GM23338 (cell line): ENCODE measurements at regions not wholly inside any gene's neighbourhood (a gene's known extent, or its start where the extent isn't known, plus 50 kb on each side); places are given as distances from the start of the nearest gene placed in this dataset.

Experiments
- ATAC-seq: fragments of 200-7000 bp; cut with Tn5 transposase; 3 replicates; pipeline ENCODE4 v1.9.1; 2020
- DNase-seq: peaks from one replicate; pipeline ENCODE4 v3.0.0-alpha.2; 2015; ENCODE audit warnings: low spot score
- H2AFZ ChIP-seq: fragments of 200-600 bp; sonication (generic); 2 replicates; pipeline ENCODE4 v1.8.0; 2016; ENCODE audit warnings: antibody characterized with exemption, mild to moderate bottlenecking, moderate library complexity
- H3F3A ChIP-seq: fragments of 200-600 bp; sonication (generic); replicated peaks from 2 replicates; pipeline ENCODE4 v1.8.0; 2017; ENCODE audit warnings: antibody characterized with exemption, mixed run types, low read depth
- H3K27ac ChIP-seq: fragments of 200-600 bp; sonication (generic); 2 replicates; pipeline ENCODE4 v1.6.1; 2016; ENCODE audit warnings: low read depth
- H3K27me3 ChIP-seq: fragments of 200-600 bp; sonication (generic); 2 replicates; pipeline ENCODE4 v1.8.0; 2016; ENCODE audit warnings: mild to moderate bottlenecking, mixed run types, moderate library complexity; ENCODE audit not compliant: insufficient read depth
- H3K36me3 ChIP-seq: fragments of 200-600 bp; sonication (generic); 2 replicates; pipeline ENCODE4 v1.8.0; 2016; ENCODE audit warnings: mild to moderate bottlenecking; ENCODE audit not compliant: insufficient read depth
- H3K4me1 ChIP-seq: fragments of 200-600 bp; sonication (generic); 2 replicates; pipeline ENCODE4 v1.8.0; 2016; ENCODE audit warnings: mild to moderate bottlenecking, moderate library complexity; ENCODE audit not compliant: insufficient read depth
- H3K4me2 ChIP-seq: fragments of 200-600 bp; sonication (generic); 2 replicates; pipeline ENCODE4 v1.7.1; 2017; ENCODE audit warnings: mixed run types
- H3K4me3 ChIP-seq: fragments of 200-600 bp; sonication (generic); 2 replicates; pipeline ENCODE4 v1.6.1; 2016; ENCODE audit warnings: mixed run types
- H3K79me2 ChIP-seq: fragments of 200-600 bp; sonication (generic); replicated peaks from 2 replicates; pipeline ENCODE4 v1.8.0; 2017; ENCODE audit warnings: mild to moderate bottlenecking; ENCODE audit not compliant: insufficient read depth
- H3K9me2 ChIP-seq: fragments of 200-600 bp; sonication (generic); 2 replicates; pipeline ENCODE4 v1.8.0; 2017; ENCODE audit not compliant: insufficient read depth
- H4K20me1 ChIP-seq: fragments of 200-600 bp; sonication (generic); replicated peaks from 2 replicates; pipeline ENCODE4 v1.8.0; 2017; ENCODE audit warnings: mild to moderate bottlenecking; ENCODE audit not compliant: insufficient read depth
- H3K27ac Mint-ChIP-seq: 2 replicates; pipeline ENCODE4 v1.8.0; 2020; ENCODE audit warnings: inconsistent platforms, mild to moderate bottlenecking, moderate library complexity, mixed read lengths
- H3K27me3 Mint-ChIP-seq: 3 replicates; pipeline ENCODE4 v1.8.0; 2022; ENCODE audit warnings: low read depth, mild to moderate bottlenecking, moderate library complexity, mixed read lengths, inconsistent platforms; ENCODE audit not compliant: insufficient read depth, poor library complexity
- H3K36me3 Mint-ChIP-seq: 3 replicates; pipeline ENCODE4 v1.8.0; 2021; ENCODE audit warnings: low read depth, mild to moderate bottlenecking, inconsistent platforms, moderate library complexity, mixed read lengths
- H3K4me1 Mint-ChIP-seq: 3 replicates; pipeline ENCODE4 v1.8.0; 2020; ENCODE audit warnings: mild to moderate bottlenecking, inconsistent platforms, mixed read lengths
- H3K4me3 Mint-ChIP-seq: 3 replicates; pipeline ENCODE4 v1.8.0; 2021; ENCODE audit warnings: moderate library complexity, mild to moderate bottlenecking, inconsistent platforms, mixed read lengths
- H3K9me3 Mint-ChIP-seq: 3 replicates; pipeline ENCODE4 v1.8.0; 2020; ENCODE audit warnings: moderate library complexity, mild to moderate bottlenecking, inconsistent platforms, mixed read lengths
- JUNB ChIP-seq: IDR thresholded peaks from one replicate; pipeline ENCODE4 v1.6.1; 2016; ENCODE audit warnings: antibody characterized with exemption; ENCODE audit not compliant: unreplicated experiment
- NANOG ChIP-seq: IDR thresholded peaks from 2 replicates; pipeline ENCODE4 v1.6.1; 2016; ENCODE audit warnings: antibody characterized with exemption, borderline replicate concordance
- POLR2AphosphoS5 ChIP-seq: IDR thresholded peaks from 2 replicates; pipeline ENCODE4 v1.6.1; 2016; ENCODE audit warnings: antibody characterized with exemption, low read depth
- REST ChIP-seq: IDR thresholded peaks from one replicate; pipeline ENCODE4 v1.6.1; 2018; ENCODE audit warnings: antibody characterized with exemption; ENCODE audit not compliant: unreplicated experiment
- ZNF462 ChIP-seq: fragments of 250-450 bp; sonication (Bioruptor Pico); IDR thresholded peaks from 2 replicates; pipeline ENCODE4 v1.5.0; 2020; ENCODE audit warnings: mild to moderate bottlenecking, moderate library complexity

- TF ChIP-seq ZNF462 (CRISPR knock-in tag), result no peak
- no peak for TF ChIP-seq NANOG
- TF ChIP-seq REST, result no peak
Observed at GRCh38 chr1:81670286-81670685, 130.4 kb upstream of the ADGRL2 start (continued).

DNA sequence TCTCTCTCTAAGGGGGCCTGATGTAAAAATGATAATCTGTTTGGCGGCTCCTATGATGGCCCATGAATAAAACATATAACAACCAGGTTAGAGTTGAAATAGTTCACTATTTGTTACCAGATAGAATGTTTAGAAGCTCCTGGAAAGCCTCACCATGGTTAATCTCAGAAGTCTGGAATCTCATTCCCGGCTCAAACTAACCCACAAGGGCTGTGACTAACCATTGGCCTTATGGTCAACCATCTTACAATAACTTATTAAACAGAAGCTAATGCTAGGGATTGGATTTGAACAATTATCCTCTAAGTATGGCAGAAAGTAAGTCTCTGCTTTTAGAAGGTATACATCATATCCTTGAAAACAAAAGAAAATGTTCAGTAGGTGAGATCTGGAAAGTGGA is 134.1 kb upstream of the ADGRL2 start:
- Histone ChIP-seq H3K36me3 (no peaks in the 10 kb centered on the region), H3K4me2 (no peak overlapping the region), H2AFZ (0 out of 2 replicates have a peak overlapping the region, but pooled peaks have one; percentile 20), H3K4me3 (no peak overlapping the region), H3K4me1 (peaks cover 24% of the 10 kb centered on the region), H3K79me2 (no peaks in the 10 kb centered on the region), H3K27ac (no peak overlapping the region), H3K27me3 (no peaks in the 10 kb centered on the region), H3F3A (no peaks in the 10 kb centered on the region), H3K9me2 (no peaks in the 10 kb centered on the region), H4K20me1 (no peaks in the 10 kb centered on the region)
- Mint-ChIP-seq H3K9me3 (no peaks in the 10 kb centered on the region), H3K4me1 (peaks cover 32% of the 10 kb centered on the region), H3K4me3 (no peak overlapping the region), H3K27me3 (no peaks in the 10 kb centered on the region), H3K36me3 (no peaks in the 10 kb centered on the region), H3K27ac (no peak overlapping the region)
- ATAC-seq (no peak), DNase-seq (no peak)
- TF ChIP-seq ZNF462 (CRISPR knock-in tag) (no peak), JUNB (no peak), POLR2AphosphoS5 (no peak)
